IMR-90 (cell line): ENCODE measurements at regions not wholly inside any gene's neighbourhood (a gene's known extent, or its start where the extent isn't known, plus 50 kb on each side); places are given as distances from the start of the nearest gene placed in this dataset.

Experiments
- ATAC-seq: fragments of 200-7000 bp; cut with Tn5 transposase; 2 replicates; pipeline ENCODE4 v1.9.1; 2020; ENCODE audit warnings: low read depth, mild to moderate bottlenecking, moderate library complexity
- BruUV-seq: library from RNA; stranded (reverse); fragments of 400-500 nt; replicated peaks from 2 replicates; lab custom pipeline; 2021; lab: Mats Ljungman, UMichigan
- CTCF ChIA-PET: fragments of 300-600 bp; formaldehyde crosslinking; extraction: SDS; loops from one replicate; lab custom pipeline; 2021; ENCODE audit warnings: antibody characterized with exemption; lab: Yijun Ruan, JAX
- POLR2A ChIA-PET: fragments of 300-600 bp; sonication (Branson Sonifier 250); formaldehyde crosslinking; loops from one replicate; lab custom pipeline; 2022; ENCODE audit warnings: antibody characterized with exemption; ENCODE audit not compliant: unreplicated experiment; lab: Charles Lee
- DNase-seq: peaks from one replicate; pipeline ENCODE4 v3.0.0; 2013
- H2AFZ ChIP-seq: replicated peaks from 2 replicates; pipeline ENCODE3; 2013; ENCODE audit warnings: low read length, mild to moderate bottlenecking; ENCODE audit not compliant: poor library complexity
- H2AK5ac ChIP-seq: 2 replicates; pipeline ENCODE4 v1.6.1; 2013; ENCODE audit warnings: low read depth, low read length, inconsistent platforms
- H2AK9ac ChIP-seq: replicated peaks from 2 replicates; pipeline ENCODE3; 2013; ENCODE audit warnings: mild to moderate bottlenecking, low read depth, low read length, moderate library complexity; ENCODE audit not compliant: poor library complexity
- H2BK120ac ChIP-seq: 2 replicates; pipeline ENCODE4 v1.6.1; 2013; ENCODE audit warnings: low read depth, low read length, inconsistent platforms
- H2BK15ac ChIP-seq: 3 replicates; pipeline ENCODE4 v1.6.1; 2013; ENCODE audit warnings: low read depth, low read length, inconsistent platforms
- H2BK20ac ChIP-seq: 2 replicates; pipeline ENCODE4 v1.6.1; 2013; ENCODE audit warnings: low read depth, mild to moderate bottlenecking, inconsistent platforms, low read length, moderate library complexity
- H2BK5ac ChIP-seq: 2 replicates; pipeline ENCODE4 v1.6.1; 2013; ENCODE audit warnings: mild to moderate bottlenecking, low read depth, low read length, inconsistent platforms; ENCODE audit not compliant: poor library complexity, severe bottlenecking
- H3K14ac ChIP-seq: replicated peaks from 2 replicates; pipeline ENCODE4 v1.6.1; 2013; ENCODE audit warnings: low read depth, low read length, inconsistent platforms
- H3K18ac ChIP-seq: 2 replicates; pipeline ENCODE4 v1.6.1; 2013; ENCODE audit warnings: low read depth, low read length, control low read depth
- H3K23ac ChIP-seq: 2 replicates; pipeline ENCODE4 v1.6.1; 2013; ENCODE audit warnings: low read depth, low read length, inconsistent platforms
- H3K27ac ChIP-seq: 2 replicates; pipeline ENCODE4 v1.5.1; 2013; ENCODE audit warnings: mild to moderate bottlenecking, control low read depth, low read length; ENCODE audit not compliant: insufficient read depth
- H3K27me3 ChIP-seq: 2 replicates; pipeline ENCODE4 v1.6.1; 2013; ENCODE audit warnings: low read length; ENCODE audit not compliant: control insufficient read depth, insufficient read depth
- H3K36me3 ChIP-seq: 2 replicates; pipeline ENCODE4 v1.6.1; 2013; ENCODE audit warnings: low read length, mixed read lengths; ENCODE audit not compliant: control insufficient read depth, insufficient read depth
- H3K4ac ChIP-seq: 2 replicates; pipeline ENCODE4 v1.6.1; 2013; ENCODE audit warnings: low read depth, low read length, inconsistent platforms
- H3K4me1 ChIP-seq: 2 replicates; pipeline ENCODE4 v1.6.1; 2013; ENCODE audit warnings: low read length, mixed read lengths; ENCODE audit not compliant: control insufficient read depth, insufficient read depth
- H3K4me2 ChIP-seq: 2 replicates; pipeline ENCODE4 v1.6.1; 2013; ENCODE audit warnings: low read depth, mild to moderate bottlenecking, control low read depth, low read length, moderate library complexity
- H3K4me3 ChIP-seq: 2 replicates; pipeline ENCODE4 v1.5.1; 2013; ENCODE audit warnings: low read depth, mild to moderate bottlenecking, control low read depth, low read length, moderate library complexity; ENCODE audit not compliant: insufficient read depth
- H3K56ac ChIP-seq: 2 replicates; pipeline ENCODE4 v1.6.1; 2013; ENCODE audit warnings: low read length, inconsistent platforms; ENCODE audit not compliant: insufficient read depth; ENCODE audit errors: extremely low read depth
- H3K79me1 ChIP-seq, 2 experiments: 2 replicates each; pipeline ENCODE4 v1.6.1; 2013; ENCODE audit warnings: low read length in 2 of 2, inconsistent platforms in 1 of 2, low read depth in 1 of 2
- H3K9ac ChIP-seq: 2 replicates; pipeline ENCODE4 v1.6.1; 2013; ENCODE audit warnings: low read depth, low read length, control low read depth
- H3K9me1 ChIP-seq: 2 replicates; pipeline ENCODE4 v1.6.1; 2013; ENCODE audit warnings: low read length, inconsistent platforms; ENCODE audit not compliant: insufficient read depth
- H3K9me3 ChIP-seq: 2 replicates; pipeline ENCODE4 v1.6.1; 2013; ENCODE audit warnings: low read length; ENCODE audit not compliant: control insufficient read depth, insufficient read depth
- H4K20me1 ChIP-seq: 2 replicates; pipeline ENCODE4 v1.6.1; 2013; ENCODE audit warnings: low read length, inconsistent platforms; ENCODE audit not compliant: insufficient read depth
- H4K5ac ChIP-seq: 2 replicates; pipeline ENCODE4 v1.6.1; 2013; ENCODE audit warnings: mild to moderate bottlenecking, low read depth, low read length, control low read depth
- H4K8ac ChIP-seq, 2 experiments: 2 replicates each; pipeline ENCODE4 v1.6.1; 2013; ENCODE audit warnings: low read depth in 2 of 2, low read length in 2 of 2, control low read depth in 1 of 2, inconsistent platforms in 1 of 2
- H4K91ac ChIP-seq: 2 replicates; pipeline ENCODE4 v1.6.1; 2013; ENCODE audit warnings: low read depth, low read length, inconsistent platforms; ENCODE audit not compliant: insufficient read depth
- CEBPB ChIP-seq: IDR thresholded peaks from 2 replicates; pipeline ENCODE4 v1.6.1; 2012; ENCODE audit warnings: low read depth, low read length, improper control_type of control experiment
- CTCF ChIP-seq: conservative IDR thresholded peaks from 2 replicates; pipeline ENCODE4 v1.5.1; 2012; ENCODE audit warnings: mild to moderate bottlenecking, low read depth, low read length, improper control_type of control experiment
- ELK1 ChIP-seq: fragments of 150-350 bp; IDR thresholded peaks from 2 replicates; pipeline ENCODE4 v1.6.1; 2016; ENCODE audit warnings: low read depth, mild to moderate bottlenecking, low read length, moderate library complexity, borderline replicate concordance
- FOS ChIP-seq: fragments of 150-350 bp; IDR thresholded peaks from 2 replicates; pipeline ENCODE4 v1.6.1; 2016; ENCODE audit warnings: low read depth, low read length
- MAFK ChIP-seq: IDR thresholded peaks from 2 replicates; pipeline ENCODE4 v1.6.1; 2012; ENCODE audit warnings: low read depth, low read length, improper control_type of control experiment
- MAZ ChIP-seq: IDR thresholded peaks from 2 replicates; pipeline ENCODE4 v1.6.1; 2012; ENCODE audit warnings: low read depth, mild to moderate bottlenecking, low read length, improper control_type of control experiment, moderate library complexity, borderline replicate concordance
- MXI1 ChIP-seq: IDR thresholded peaks from 2 replicates; pipeline ENCODE4 v1.6.1; 2012; ENCODE audit warnings: low read depth, mild to moderate bottlenecking, low read length, moderate library complexity, borderline replicate concordance
- NFE2L2 ChIP-seq: fragments of 150-350 bp; IDR thresholded peaks from 2 replicates; pipeline ENCODE4 v1.6.1; 2016; ENCODE audit warnings: low read depth, mild to moderate bottlenecking, low read length
- POLR2A ChIP-seq: IDR thresholded peaks from 2 replicates; pipeline ENCODE4 v1.6.1; 2012; ENCODE audit warnings: mild to moderate bottlenecking, low read depth, low read length
- RAD21 ChIP-seq: IDR thresholded peaks from 2 replicates; pipeline ENCODE4 v1.6.1; 2012; ENCODE audit warnings: low read length, improper control_type of control experiment
- RCOR1 ChIP-seq: IDR thresholded peaks from 2 replicates; pipeline ENCODE4 v1.6.1; 2012; ENCODE audit warnings: mild to moderate bottlenecking, low read length, improper control_type of control experiment; ENCODE audit not compliant: insufficient replicate concordance
- RFX5 ChIP-seq: IDR thresholded peaks from 2 replicates; pipeline ENCODE4 v1.8.0; 2012; ENCODE audit warnings: low read depth, mild to moderate bottlenecking, low read length, moderate library complexity
- WGBS, 2 experiments: methylation state at CpG; one replicate each; pipeline versions ENCODE4 v1.1.5 to v1.1.7; 2013; ENCODE audit warnings: missing lambda C conversion rate in 2 of 2; ENCODE audit not compliant: insufficient read length in 1 of 2; ENCODE audit errors: extremely low coverage in 2 of 2; 5-methylcytosine and 5-hydroxymethylcytosine counted together
- dilution Hi-C: fragments of 300-500 bp; cut with HindIII; formaldehyde crosslinking; loops from one replicate; pipeline ENCODE4 v1.14.3; 2018; ENCODE audit warnings: low sequenced_read_pairs; ENCODE audit not compliant: unreplicated experiment
- in situ Hi-C: fragments of 300-500 bp; cut with MboI; formaldehyde crosslinking; loops from 3 replicates; pipeline ENCODE4 v1.14.3; 2019; ENCODE audit warnings: low sequenced_read_pairs, inconsistent platforms, mixed read lengths
- intact Hi-C: fragments of 100-400 bp; cut with micrococcal nuclease; formaldehyde crosslinking; loops from 2 replicates; pipeline ENCODE4 v1.10.0; 2022
- TF ChIP-seq, protein P1 (sequence below): fragments of 150-350 bp; IDR thresholded peaks from 2 replicates; pipeline ENCODE4 v1.6.1; 2017; ENCODE audit warnings: mild to moderate bottlenecking, antibody characterized with exemption, low read length, low read depth

DNA sequence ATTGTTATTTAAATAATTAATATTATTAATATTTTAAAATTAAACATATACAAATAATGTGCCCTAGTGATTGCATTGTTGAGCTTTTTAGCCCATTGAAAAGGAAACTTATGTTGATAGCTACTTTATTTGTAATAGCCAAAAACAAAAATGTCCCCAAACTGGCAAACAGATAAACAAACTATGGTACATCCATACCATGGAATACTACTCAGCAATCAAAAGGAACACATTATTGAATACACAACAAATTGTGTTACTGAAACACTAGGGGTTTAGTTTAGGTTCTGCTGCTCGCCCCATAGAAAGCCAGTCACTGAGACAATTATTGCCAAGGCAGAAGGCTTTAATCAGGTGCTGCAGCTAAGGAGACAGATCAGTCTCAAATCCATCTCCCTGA lies 239.7 kb upstream of the KITLG start:
- H3K9me1 ChIP-seq = no peaks in the 10 kb centered on the region
- H4K5ac ChIP-seq = no peak overlapping the region
- no peak overlapping the region for H4K8ac ChIP-seq
- H4K91ac ChIP-seq = no peak overlapping the region
- H3K14ac ChIP-seq = no peak overlapping the region
- no peak for TF ChIP-seq FOS
- TF ChIP-seq RFX5 = no peak
- TF ChIP-seq POLR2A = no peak
- no peak for TF ChIP-seq CEBPB
- TF ChIP-seq MAZ = no peak
- TF ChIP-seq MXI1 = no peak
- TF ChIP-seq ELK1 = no peak
- TF ChIP-seq RCOR1 = no peak
- TF ChIP-seq, protein P1, sequence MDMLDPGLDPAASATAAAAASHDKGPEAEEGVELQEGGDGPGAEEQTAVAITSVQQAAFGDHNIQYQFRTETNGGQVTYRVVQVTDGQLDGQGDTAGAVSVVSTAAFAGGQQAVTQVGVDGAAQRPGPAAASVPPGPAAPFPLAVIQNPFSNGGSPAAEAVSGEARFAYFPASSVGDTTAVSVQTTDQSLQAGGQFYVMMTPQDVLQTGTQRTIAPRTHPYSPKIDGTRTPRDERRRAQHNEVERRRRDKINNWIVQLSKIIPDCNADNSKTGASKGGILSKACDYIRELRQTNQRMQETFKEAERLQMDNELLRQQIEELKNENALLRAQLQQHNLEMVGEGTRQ = no peak
- no peak for TF ChIP-seq NFE2L2
- TF ChIP-seq MAFK = no peak
- no peak for TF ChIP-seq RAD21
- TF ChIP-seq CTCF = no peak
- CTCF ChIA-PET = no interaction called here
- H2BK15ac ChIP-seq = no peak overlapping the region
- no peak overlapping the region for H2AK5ac ChIP-seq
- H3K36me3 ChIP-seq = no peaks in the 10 kb centered on the region
- no peak overlapping the region for H2AFZ ChIP-seq
- H3K56ac ChIP-seq = no peak overlapping the region
- H3K27ac ChIP-seq = no peak overlapping the region
- dilution Hi-C loops = no loop called here
- no peak overlapping the region for H2BK5ac ChIP-seq
- H3K4me2 ChIP-seq = no peak overlapping the region
- H3K4me1 ChIP-seq = peaks cover 2% of the 10 kb centered on the region; the same call in 1 of the 2 replicates
- in situ Hi-C loops = no loop called here
- H3K4ac ChIP-seq = no peak overlapping the region
- no peaks in the 10 kb centered on the region for H3K27me3 ChIP-seq
- no peak overlapping the region for H3K9ac ChIP-seq
- DNase-seq (no peak), ATAC-seq (no peak)
- no peak overlapping the region for H3K23ac ChIP-seq
- H2AK9ac ChIP-seq = no peak overlapping the region
- POLR2A ChIA-PET = no interaction called here
- no peaks in the 10 kb centered on the region for H3K9me3 ChIP-seq
- intact Hi-C loops = no loop called here
- H2BK20ac ChIP-seq = no peak overlapping the region
- WGBS, 2 experiments = no CpG with 5 or more reads among the region's 1 CpG
- no TSS peak for BruUV-seq
- H3K4me3 ChIP-seq = no peak overlapping the region
- H3K79me1 ChIP-seq = no peaks in the 10 kb centered on the region
- no peak overlapping the region for H2BK120ac ChIP-seq
- no peaks in the 10 kb centered on the region for H4K20me1 ChIP-seq
- no peak overlapping the region for H3K18ac ChIP-seq
